Transverse colon (tissue), 4 donors: ENCODE measurements at regions not wholly inside any gene's neighbourhood (a gene's known extent, or its start where the extent isn't known, plus 50 kb on each side); places are given as distances from the start of the nearest gene placed in this dataset.

ENCODE experiments used
- DNase-seq: peaks from one replicate; pipeline ENCODE4 v3.0.0-alpha.2; 2019
- H3K27ac ChIP-seq, 4 donors: fragments of 200-600 bp; sonication (generic); 2 replicates each; pipeline ENCODE4 v1.5.1; 2016 to 2018; ENCODE audit warnings: inconsistent platforms in 4 of 4
- H3K27me3 ChIP-seq: fragments of 200-600 bp; sonication (generic); 2 replicates; pipeline ENCODE4 v1.5.1; 2017; ENCODE audit warnings: inconsistent platforms
- H3K36me3 ChIP-seq, 4 donors: fragments of 200-600 bp; sonication (generic); 2 replicates each; pipeline ENCODE4 v1.5.1; 2017 to 2019; ENCODE audit warnings: inconsistent platforms in 4 of 4
- H3K4me1 ChIP-seq, 4 donors: fragments of 200-600 bp; sonication (generic); 2 replicates each; pipeline ENCODE4 v1.5.1; 2017 to 2020; ENCODE audit warnings: inconsistent platforms in 4 of 4
- H3K4me3 ChIP-seq, 4 donors: fragments of 200-600 bp; sonication (generic); 1 replicate in 1 of 4; 2 replicates in 3 of 4; pipeline versions ENCODE4 v1.5.1 to v1.6.1; 2017 to 2019; ENCODE audit warnings: inconsistent platforms in 4 of 4
- H3K9me3 ChIP-seq, 2 donors: fragments of 200-600 bp; sonication (generic); 2 replicates each; pipeline ENCODE4 v1.5.1; 2017 to 2019; ENCODE audit warnings: inconsistent platforms in 2 of 2
- EP300 ChIP-seq: sonication (generic); formaldehyde crosslinking; IDR thresholded peaks from one replicate; pipeline ENCODE4 v1.6.1; 2017; ENCODE audit warnings: antibody characterized with exemption, low read depth
- POLR2A ChIP-seq: fragments of 450-650 bp; IDR thresholded peaks from one replicate; pipeline ENCODE4 v1.6.1; 2016; ENCODE audit warnings: antibody characterized with exemption, mild to moderate bottlenecking, moderate library complexity
- POLR2AphosphoS5 ChIP-seq, 3 donors: sonication (generic); formaldehyde crosslinking; IDR thresholded peaks; one replicate each; pipeline ENCODE4 v1.6.1; 2016; ENCODE audit warnings: antibody characterized with exemption in 3 of 3
- WGBS, 2 donors: methylation state at CpG; one replicate each; pipeline ENCODE4 v1.1.5; 2018; ENCODE audit warnings: low coverage in 1 of 2; 5-methylcytosine and 5-hydroxymethylcytosine counted together
- in situ Hi-C, 4 donors: fragments of 200-750 bp; cut with MboI; loops; one replicate each; pipeline versions ENCODE4 v1.15.0 to v1.15.1; 2017; ENCODE audit warnings: low sequenced_read_pairs in 3 of 4, low pct_ligation_motif_present in 1 of 4, low pct_unique_long_range_greater_than_20kb in 1 of 4
- intact Hi-C: fragments of 100-400 bp; cut with DNase I; formaldehyde crosslinking; loops from one replicate; pipeline ENCODE4 v1.15.1; 2023; ENCODE audit warnings: low total_unique reads
- TF ChIP-seq, protein P1 (sequence below), 5 experiments: fragments of 200-600 bp in 3 of 5; fragments of 450-650 bp in 2 of 5; sonication (generic) in 3 of 5; IDR thresholded peaks; 1 replicate in 2 of 5; 2 replicates in 3 of 5; pipeline ENCODE4 v1.5.1; 2016 to 2017; ENCODE audit warnings: antibody characterized with exemption in 5 of 5, inconsistent platforms in 3 of 5, mild to moderate bottlenecking in 2 of 5, moderate library complexity in 1 of 5

DNA sequence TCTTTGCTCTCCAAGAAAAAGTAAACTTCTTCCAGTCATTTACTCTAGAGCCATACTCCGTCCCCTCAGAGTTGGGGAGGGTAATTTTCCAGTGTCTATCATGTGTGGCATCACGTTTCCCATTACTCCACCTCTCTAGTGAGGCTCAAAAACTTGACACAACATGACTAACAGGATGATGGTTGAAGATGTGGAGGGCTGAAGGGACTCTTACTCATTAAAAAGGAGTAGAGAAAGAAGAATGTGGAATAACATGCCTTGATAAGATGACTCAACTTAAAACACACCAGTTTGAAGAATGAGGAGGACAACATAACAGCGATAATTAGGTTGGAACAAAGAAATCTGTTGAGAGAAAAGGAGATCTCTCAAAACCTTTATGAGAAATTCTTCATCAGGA, 894.3 kb downstream of the OTOL1 start:
- TF ChIP-seq POLR2A: no peak
- no peak for TF ChIP-seq POLR2AphosphoS5 (IDR thresholded peaks at IDR 0.05)
- no peak for TF ChIP-seq EP300
- TF ChIP-seq, protein P1, sequence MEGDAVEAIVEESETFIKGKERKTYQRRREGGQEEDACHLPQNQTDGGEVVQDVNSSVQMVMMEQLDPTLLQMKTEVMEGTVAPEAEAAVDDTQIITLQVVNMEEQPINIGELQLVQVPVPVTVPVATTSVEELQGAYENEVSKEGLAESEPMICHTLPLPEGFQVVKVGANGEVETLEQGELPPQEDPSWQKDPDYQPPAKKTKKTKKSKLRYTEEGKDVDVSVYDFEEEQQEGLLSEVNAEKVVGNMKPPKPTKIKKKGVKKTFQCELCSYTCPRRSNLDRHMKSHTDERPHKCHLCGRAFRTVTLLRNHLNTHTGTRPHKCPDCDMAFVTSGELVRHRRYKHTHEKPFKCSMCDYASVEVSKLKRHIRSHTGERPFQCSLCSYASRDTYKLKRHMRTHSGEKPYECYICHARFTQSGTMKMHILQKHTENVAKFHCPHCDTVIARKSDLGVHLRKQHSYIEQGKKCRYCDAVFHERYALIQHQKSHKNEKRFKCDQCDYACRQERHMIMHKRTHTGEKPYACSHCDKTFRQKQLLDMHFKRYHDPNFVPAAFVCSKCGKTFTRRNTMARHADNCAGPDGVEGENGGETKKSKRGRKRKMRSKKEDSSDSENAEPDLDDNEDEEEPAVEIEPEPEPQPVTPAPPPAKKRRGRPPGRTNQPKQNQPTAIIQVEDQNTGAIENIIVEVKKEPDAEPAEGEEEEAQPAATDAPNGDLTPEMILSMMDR (IDR thresholded peaks at IDR 0.05): no peak
- Histone ChIP-seq H3K9me3 (no peaks in the 10 kb centered on the region), H3K27me3 (no peaks in the 10 kb centered on the region), H3K4me3 (no peak overlapping the region), H3K36me3 (no peaks in the 10 kb centered on the region), H3K4me1 (no peaks in the 10 kb centered on the region), H3K27ac (no peak overlapping the region)
- in situ Hi-C loops (no loop called here), intact Hi-C loops (no loop called here)
- DNase-seq: no peak
- WGBS, 2 donors: 68 to 77% methylated on average over 3 of the region's 3 CpGs

- Histone ChIP-seq H3K9me3 (no peaks in the 10 kb centered on the region), H3K4me1 (no peaks in the 10 kb centered on the region), H3K36me3 (no peaks in the 10 kb centered on the region), H3K27ac (no peak overlapping the region), H3K27me3 (no peaks in the 10 kb centered on the region), H3K4me3 (no peak overlapping the region)
- WGBS, 2 donors: 55 to 58% methylated on average over 2 of the region's 2 CpGs
- no peak for DNase-seq
- intact Hi-C loops: no loop called here
- in situ Hi-C loops: no loop called here
- TF ChIP-seq POLR2AphosphoS5 (IDR thresholded peaks at IDR 0.05): no peak
- TF ChIP-seq EP300: no peak
- TF ChIP-seq POLR2A: no peak
- TF ChIP-seq, protein P1 (IDR thresholded peaks at IDR 0.05): no peak
Observed at GRCh38 chr3:162391301-162391700, 894.7 kb downstream of the OTOL1 start.

DNA sequence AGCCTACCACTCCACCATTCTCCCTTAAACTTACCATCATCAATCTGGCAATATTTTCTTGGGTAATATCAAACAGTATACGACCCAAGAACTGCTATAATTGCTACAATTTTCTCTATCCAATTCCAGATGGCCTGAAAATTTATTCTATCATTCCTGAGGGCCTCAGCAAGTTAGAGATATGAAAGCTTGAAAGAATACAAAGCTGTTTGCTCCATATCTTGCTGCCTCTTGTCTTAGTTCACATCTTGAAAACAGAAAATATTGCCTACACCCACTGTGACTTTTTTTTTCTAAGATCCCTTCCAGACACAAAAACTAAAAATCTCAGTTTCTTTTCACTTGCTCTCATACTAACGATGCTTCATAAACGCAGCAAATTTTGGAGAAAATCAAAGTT, 898.9 kb downstream of the OTOL1 start:
- intact Hi-C loops: no loop called here
- Histone ChIP-seq H3K9me3 (no peaks in the 10 kb centered on the region), H3K36me3 (no peaks in the 10 kb centered on the region)

DNA sequence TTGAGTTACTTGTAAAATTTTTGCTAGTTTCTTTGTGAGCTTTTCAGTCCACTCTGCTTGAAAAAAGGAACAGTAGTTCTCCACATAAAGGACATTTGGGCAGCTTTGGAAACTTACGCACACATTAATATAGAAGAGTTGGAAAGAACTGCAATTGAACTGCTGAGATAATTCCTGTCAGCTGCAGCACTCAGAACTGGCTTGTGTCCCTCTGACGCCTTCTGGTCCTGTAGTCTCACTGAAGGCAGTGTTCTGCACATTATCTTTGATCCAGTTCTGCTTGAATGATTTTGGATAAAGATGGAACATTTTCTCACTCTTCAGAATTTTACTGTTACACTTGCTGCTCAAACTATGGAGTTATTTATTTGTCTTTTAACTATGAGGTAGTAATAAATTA, 901.9 kb downstream of the OTOL1 start:
- TF ChIP-seq EP300 (no peak), POLR2AphosphoS5 (IDR thresholded peaks at IDR 0.05) (no peak), POLR2A (no peak)
- TF ChIP-seq, protein P1 (IDR thresholded peaks at IDR 0.05): no peak
- Histone ChIP-seq H3K27ac (no peak overlapping the region), H3K36me3 (no peaks in the 10 kb centered on the region), H3K4me3 (no peak overlapping the region), H3K9me3 (no peaks in the 10 kb centered on the region), H3K27me3 (no peaks in the 10 kb centered on the region), H3K4me1 (no peaks in the 10 kb centered on the region)
- in situ Hi-C loops: no loop called here
- no peak for DNase-seq
- WGBS, 2 donors: 75 to 81% methylated on average over 2 of the region's 2 CpGs
- intact Hi-C loops: no loop called here

More for the DNA sequence above, 898.9 kb downstream of the OTOL1 start:
- WGBS, 2 donors: 64 to 87% methylated on average over 3 of the region's 3 CpGs
- no peak overlapping the region for H3K4me3 ChIP-seq
- DNase-seq: no peak
- H3K27ac ChIP-seq: no peak overlapping the region
- no peaks in the 10 kb centered on the region for H3K27me3 ChIP-seq
- H3K4me1 ChIP-seq: no peaks in the 10 kb centered on the region
- in situ Hi-C loops: no loop called here
- no peak for TF ChIP-seq POLR2A
- TF ChIP-seq, protein P1 (IDR thresholded peaks at IDR 0.05): no peak
- TF ChIP-seq EP300: no peak
- no peak for TF ChIP-seq POLR2AphosphoS5 (IDR thresholded peaks at IDR 0.05)
